NB4 (cell line): ENCODE measurements at regions not wholly inside any gene's neighbourhood (a gene's known extent, or its start where the extent isn't known, plus 50 kb on each side); places are given as distances from the start of the nearest gene placed in this dataset.

ENCODE experiments used
- CTCF ChIP-seq: IDR thresholded peaks from one replicate; pipeline ENCODE4 v1.5.1; 2012; ENCODE audit warnings: low read depth, low read length
- MAX ChIP-seq: IDR thresholded peaks from 2 replicates; pipeline ENCODE4 v1.6.1; 2011; ENCODE audit warnings: low read depth, low read length
- POLR2A ChIP-seq: IDR thresholded peaks from 2 replicates; pipeline ENCODE4 v1.6.1; 2011; ENCODE audit warnings: mild to moderate bottlenecking; ENCODE audit not compliant: insufficient read length; ENCODE audit errors: extremely low read depth

- TF ChIP-seq CTCF (no peak), POLR2A (no peak), MAX (no peak)
Measured at GRCh38 chr3:101043687-101044078, 50.5 kb upstream of the ABI3BP start.
